Fibroblast of peridontal ligament (primary cell): ENCODE measurements at regions not wholly inside any gene's neighbourhood (a gene's known extent, or its start where the extent isn't known, plus 50 kb on each side); places are given as distances from the start of the nearest gene placed in this dataset.
A peak's percentile ranks its signal among the peaks of the same experiment; 100 is the strongest.
"Not testable (repeated sequence)": the region's sequence is repeated elsewhere in the genome, so short reads cannot be mapped to it uniquely, and the experiment has no call there.

Experiments used
- DNase-seq: peaks from one replicate; pipeline ENCODE4 v3.0.0-alpha.2; 2010; ENCODE audit errors: extremely low read depth

- DNase-seq, result no peak
These were observed 1139.1 kb upstream of the TMEM132C start for GRCh38 chr12:127127897-127128296.

- DNase-seq, result peak; percentile 78
These were observed 1136.4 kb upstream of the TMEM132C start for GRCh38 chr12:127130506-127131124.

- DNase-seq, result no peak
These were observed 1133.2 kb upstream of the TMEM132C start for GRCh38 chr12:127133675-127134335.

- DNase-seq, result not testable (repeated sequence)
These were observed 1126.0 kb upstream of the TMEM132C start for GRCh38 chr12:127140864-127141484.

GRCh38 chr12:127143020-127143419 lies 1124.0 kb upstream of the TMEM132C start:
- no peak for DNase-seq

- no peak for DNase-seq
These were observed 1122.2 kb upstream of the TMEM132C start for GRCh38 chr12:127144770-127145169.

GRCh38 chr12:127145241-127145928 lies 1121.6 kb upstream of the TMEM132C start:
- no peak for DNase-seq

- DNase-seq, result peak; percentile 70
These were observed 1120.8 kb upstream of the TMEM132C start for GRCh38 chr12:127145929-127146789.

- no peak for DNase-seq
These were observed 1119.8 kb upstream of the TMEM132C start for GRCh38 chr12:127146991-127147718.

- DNase-seq, result no peak
These were observed 1119.2 kb upstream of the TMEM132C start for GRCh38 chr12:127147724-127148123.

GRCh38 chr12:127148318-127148717 lies 1118.7 kb upstream of the TMEM132C start:
- DNase-seq, result no peak

- peak; percentile 92 for DNase-seq
These were observed 1117.6 kb upstream of the TMEM132C start for GRCh38 chr12:127149226-127149964.

GRCh38 chr12:127150028-127150427 lies 1116.9 kb upstream of the TMEM132C start:
- DNase-seq, result no peak

GRCh38 chr12:127150479-127150878 lies 1116.5 kb upstream of the TMEM132C start:
- DNase-seq, result no peak

GRCh38 chr12:127150956-127151355 lies 1116.0 kb upstream of the TMEM132C start:
- no peak for DNase-seq

- no peak for DNase-seq
These were observed 1113.0 kb upstream of the TMEM132C start for GRCh38 chr12:127153996-127154395.

GRCh38 chr12:127154830-127155229 lies 1112.1 kb upstream of the TMEM132C start:
- not testable (repeated sequence) for DNase-seq

GRCh38 chr12:127155935-127156619 lies 1110.9 kb upstream of the TMEM132C start:
- not testable (repeated sequence) for DNase-seq
